ENCODE measurements at regions not wholly inside any gene's neighbourhood (a gene's known extent, or its start where the extent isn't known, plus 50 kb on each side); places are given as distances from the start of the nearest gene placed in this dataset.

GRCh38 chr2:198695879-198696278, 761.9 kb downstream of the SATB2 start:
- no peak overlapping the region for H3K4me3 Mint-ChIP-seq
- TF ChIP-seq, protein P1, sequence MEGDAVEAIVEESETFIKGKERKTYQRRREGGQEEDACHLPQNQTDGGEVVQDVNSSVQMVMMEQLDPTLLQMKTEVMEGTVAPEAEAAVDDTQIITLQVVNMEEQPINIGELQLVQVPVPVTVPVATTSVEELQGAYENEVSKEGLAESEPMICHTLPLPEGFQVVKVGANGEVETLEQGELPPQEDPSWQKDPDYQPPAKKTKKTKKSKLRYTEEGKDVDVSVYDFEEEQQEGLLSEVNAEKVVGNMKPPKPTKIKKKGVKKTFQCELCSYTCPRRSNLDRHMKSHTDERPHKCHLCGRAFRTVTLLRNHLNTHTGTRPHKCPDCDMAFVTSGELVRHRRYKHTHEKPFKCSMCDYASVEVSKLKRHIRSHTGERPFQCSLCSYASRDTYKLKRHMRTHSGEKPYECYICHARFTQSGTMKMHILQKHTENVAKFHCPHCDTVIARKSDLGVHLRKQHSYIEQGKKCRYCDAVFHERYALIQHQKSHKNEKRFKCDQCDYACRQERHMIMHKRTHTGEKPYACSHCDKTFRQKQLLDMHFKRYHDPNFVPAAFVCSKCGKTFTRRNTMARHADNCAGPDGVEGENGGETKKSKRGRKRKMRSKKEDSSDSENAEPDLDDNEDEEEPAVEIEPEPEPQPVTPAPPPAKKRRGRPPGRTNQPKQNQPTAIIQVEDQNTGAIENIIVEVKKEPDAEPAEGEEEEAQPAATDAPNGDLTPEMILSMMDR (conservative IDR thresholded peaks at IDR 0.05) = no peak
- H3K36me3 Mint-ChIP-seq (ENCODE audit: low read depth) = no peaks in the 10 kb centered on the region
- peaks cover 29% of the 10 kb centered on the region for H3K27me3 Mint-ChIP-seq (ENCODE audit: low read depth)
- peaks cover 16% of the 10 kb centered on the region for H3K4me1 Mint-ChIP-seq
- no peak for DNase-seq (ENCODE audit: low read depth, low spot score)
- no peaks in the 10 kb centered on the region for H3K9me3 Mint-ChIP-seq
- H3K27ac Mint-ChIP-seq (ENCODE audit: unreplicated experiment) = no peak overlapping the region

- H3K27me3 Mint-ChIP-seq (ENCODE audit: low read depth) = peaks cover 47% of the 10 kb centered on the region
- H3K4me1 Mint-ChIP-seq = peaks cover 12% of the 10 kb centered on the region
- H3K36me3 Mint-ChIP-seq (ENCODE audit: low read depth) = peaks cover 2% of the 10 kb centered on the region
- H3K27ac Mint-ChIP-seq (ENCODE audit: unreplicated experiment) = no peak overlapping the region
- no peak overlapping the region for H3K4me3 Mint-ChIP-seq
- H3K9me3 Mint-ChIP-seq = peaks cover 5% of the 10 kb centered on the region
- no peak for DNase-seq (ENCODE audit: low read depth, low spot score)
- TF ChIP-seq, protein P1 (conservative IDR thresholded peaks at IDR 0.05) = no peak
Measured at GRCh38 chr2:198692907-198693510, 764.7 kb downstream of the SATB2 start.

DNA sequence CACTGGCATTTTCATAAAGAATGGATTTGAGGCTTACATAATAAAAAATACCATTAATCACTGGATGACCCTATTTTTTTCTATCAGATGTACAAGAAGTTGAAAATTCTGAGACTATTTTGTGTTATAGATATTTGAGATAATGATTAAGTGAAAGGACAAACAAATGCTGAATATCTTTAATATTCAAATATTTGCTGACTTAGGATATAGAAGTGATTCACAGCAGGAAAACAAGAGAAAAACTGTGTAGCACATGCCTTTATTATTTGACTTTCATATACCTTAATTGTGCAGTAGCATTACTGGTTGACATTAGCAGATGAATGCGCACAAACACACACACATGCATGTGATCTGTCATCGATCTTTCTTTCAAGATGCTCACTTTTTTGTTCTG, 766.5 kb downstream of the SATB2 start:
- TF ChIP-seq, protein P1 (conservative IDR thresholded peaks at IDR 0.05) = no peak
- H3K27me3 Mint-ChIP-seq (ENCODE audit: low read depth) = peaks cover 60% of the 10 kb centered on the region
- H3K36me3 Mint-ChIP-seq (ENCODE audit: low read depth) = peaks cover 3% of the 10 kb centered on the region
- H3K4me1 Mint-ChIP-seq = peaks cover 12% of the 10 kb centered on the region
- H3K4me3 Mint-ChIP-seq = no peak overlapping the region
- no peak overlapping the region for H3K27ac Mint-ChIP-seq (ENCODE audit: unreplicated experiment)
- DNase-seq (ENCODE audit: low read depth, low spot score) = no peak
- H3K9me3 Mint-ChIP-seq = peaks cover 5% of the 10 kb centered on the region

- TF ChIP-seq, protein P1 (conservative IDR thresholded peaks at IDR 0.05) = no peak
Measured at GRCh38 chr2:198664321-198664720, 793.4 kb downstream of the SATB2 start.

DNA sequence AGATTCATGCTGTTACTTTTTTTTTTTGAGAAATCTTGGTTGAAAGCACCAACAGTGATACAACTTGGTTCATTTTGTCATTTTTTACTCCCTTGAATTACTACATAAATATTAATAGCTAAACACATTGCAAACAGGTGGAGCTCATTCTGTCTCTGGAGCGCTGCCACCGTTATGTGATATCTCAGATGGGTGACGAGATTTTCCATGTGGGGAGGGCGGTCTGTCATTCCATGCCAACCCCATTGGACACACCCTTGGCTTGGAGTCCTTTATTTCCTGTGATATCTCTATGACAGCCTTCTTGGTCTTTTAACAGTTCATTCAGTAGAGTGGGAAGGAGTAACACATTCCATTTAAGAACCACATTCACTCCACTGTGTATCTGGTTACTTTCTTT, 794.8 kb downstream of the SATB2 start:
- Mint-ChIP-seq H3K36me3 (ENCODE audit: low read depth) (no peaks in the 10 kb centered on the region), H3K27me3 (ENCODE audit: low read depth) (no peaks in the 10 kb centered on the region), H3K4me3 (no peak overlapping the region), H3K4me1 (no peaks in the 10 kb centered on the region), H3K9me3 (no peaks in the 10 kb centered on the region), H3K27ac (ENCODE audit: unreplicated experiment) (no peak overlapping the region)
- no peak for DNase-seq (ENCODE audit: low read depth, low spot score)
- TF ChIP-seq, protein P1 (conservative IDR thresholded peaks at IDR 0.05) = no peak

More at GRCh38 chr2:198664321-198664720, 793.4 kb downstream of the SATB2 start:
- no peaks in the 10 kb centered on the region for H3K4me1 Mint-ChIP-seq
- H3K9me3 Mint-ChIP-seq = no peaks in the 10 kb centered on the region
- no peak overlapping the region for H3K4me3 Mint-ChIP-seq
- peaks cover 4% of the 10 kb centered on the region for H3K27me3 Mint-ChIP-seq (ENCODE audit: low read depth)
- DNase-seq (ENCODE audit: low read depth, low spot score) = no peak
- no peak overlapping the region for H3K27ac Mint-ChIP-seq (ENCODE audit: unreplicated experiment)
- no peaks in the 10 kb centered on the region for H3K36me3 Mint-ChIP-seq (ENCODE audit: low read depth)
